Mesenteric fat pad (tissue), 1 donor: ENCODE measurements at regions not wholly inside any gene's neighbourhood (a gene's known extent, or its start where the extent isn't known, plus 50 kb on each side); places are given as distances from the start of the nearest gene placed in this dataset.

Source experiments
- DNase-seq: peaks from one replicate; pipeline ENCODE4 v3.0.0-alpha.2; 2020; ENCODE audit warnings: low spot score
- donor health status: DM: yes; HTN: yes; CAD: no.

DNA sequence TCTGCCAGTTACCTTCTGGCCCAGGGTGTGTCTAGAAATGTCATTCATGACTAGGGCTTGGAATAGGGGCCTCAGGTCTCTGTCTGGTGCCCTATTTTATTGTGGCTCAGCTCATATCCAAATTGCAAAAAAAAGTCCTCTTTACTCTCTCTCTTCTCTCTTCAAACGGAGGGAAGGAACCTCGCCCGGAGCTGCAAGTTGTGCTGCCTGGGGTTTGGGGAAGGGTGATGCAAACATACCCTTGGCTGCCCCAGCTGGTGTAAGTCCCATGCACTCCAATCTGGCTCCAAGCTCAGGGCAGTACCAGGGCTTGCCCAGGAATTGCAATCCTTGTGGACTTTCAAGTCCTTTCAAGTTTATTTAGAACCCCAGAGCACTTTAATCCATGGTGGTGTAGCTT lies 549.6 kb downstream of the PCDH17 start:
- no peak for DNase-seq

DNA sequence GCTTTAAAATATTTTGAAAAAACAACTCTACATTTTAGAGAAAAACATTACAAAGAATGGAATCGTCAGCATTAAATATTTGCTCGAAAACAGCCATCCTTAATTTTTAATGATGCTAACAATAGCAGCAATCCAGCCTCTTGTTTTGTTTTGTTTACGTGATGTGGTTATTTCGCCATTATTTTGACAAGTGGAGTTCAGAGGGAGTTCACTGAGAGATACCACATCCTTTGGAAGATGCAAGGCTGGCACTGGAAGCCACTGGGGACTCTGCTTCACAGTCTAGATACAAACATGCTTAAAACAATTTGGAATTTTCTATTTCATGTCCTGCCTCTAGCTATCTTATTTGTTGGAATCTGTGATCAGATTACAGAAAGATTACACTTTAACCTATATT lies 556.3 kb downstream of the PCDH17 start:
- no peak for DNase-seq

- no peak for DNase-seq
Observed at GRCh38 chr13:58190577-58190976, 559.0 kb downstream of the PCDH17 start.

GRCh38 chr13:58191754-58192153 lies 560.2 kb downstream of the PCDH17 start:
- DNase-seq = no peak

- DNase-seq = no peak
Observed at GRCh38 chr13:58202099-58202498, 570.6 kb downstream of the PCDH17 start.

GRCh38 chr13:58207501-58207900 lies 576.0 kb downstream of the PCDH17 start:
- no peak for DNase-seq

- DNase-seq = no peak
Observed at GRCh38 chr13:58235454-58235853, 603.9 kb downstream of the PCDH17 start.

DNA sequence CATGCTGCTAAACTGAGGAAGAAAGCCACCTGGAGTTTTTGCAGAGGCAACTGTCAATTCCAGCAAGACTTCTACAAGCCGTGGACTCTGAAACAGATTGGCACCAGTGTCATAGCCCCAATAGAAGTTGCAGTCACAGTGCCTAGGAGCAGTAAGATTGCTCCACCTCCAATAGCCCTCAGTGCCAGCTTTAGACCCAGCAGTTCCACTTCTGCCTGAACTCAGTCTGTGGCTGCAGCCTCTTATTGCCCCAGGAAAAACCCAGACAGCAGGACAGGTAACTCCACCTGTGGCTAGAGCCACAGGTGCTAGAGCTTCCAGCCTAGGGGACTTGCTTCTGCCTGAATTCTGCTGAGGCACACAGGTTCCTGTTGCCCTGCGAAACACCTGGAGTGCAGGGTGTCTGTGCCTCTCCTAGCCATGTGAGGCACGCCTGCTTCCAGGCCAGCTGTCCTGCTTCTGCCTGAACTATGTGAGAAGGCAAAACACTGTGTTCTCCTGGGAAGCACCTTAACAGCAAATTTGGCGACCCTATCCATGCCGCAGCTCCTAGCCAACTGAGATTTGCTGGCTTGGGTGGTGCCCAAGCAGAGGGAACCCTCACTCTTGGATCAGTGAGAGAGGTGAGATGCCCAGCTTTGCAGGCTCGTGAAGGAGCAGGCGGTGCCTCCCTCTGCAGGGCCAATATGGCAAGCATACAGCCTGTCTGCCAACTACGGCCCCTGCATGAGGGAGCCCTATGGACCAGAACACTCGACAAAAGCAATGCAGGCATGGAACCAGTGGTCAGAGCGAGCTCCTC lies 607.6 kb downstream of the PCDH17 start:
- DNase-seq = no peak

- DNase-seq = no peak
Observed at GRCh38 chr13:58239774-58240268, 608.3 kb downstream of the PCDH17 start.

GRCh38 chr13:58247080-58247479 lies 615.5 kb downstream of the PCDH17 start:
- DNase-seq = no peak

DNA sequence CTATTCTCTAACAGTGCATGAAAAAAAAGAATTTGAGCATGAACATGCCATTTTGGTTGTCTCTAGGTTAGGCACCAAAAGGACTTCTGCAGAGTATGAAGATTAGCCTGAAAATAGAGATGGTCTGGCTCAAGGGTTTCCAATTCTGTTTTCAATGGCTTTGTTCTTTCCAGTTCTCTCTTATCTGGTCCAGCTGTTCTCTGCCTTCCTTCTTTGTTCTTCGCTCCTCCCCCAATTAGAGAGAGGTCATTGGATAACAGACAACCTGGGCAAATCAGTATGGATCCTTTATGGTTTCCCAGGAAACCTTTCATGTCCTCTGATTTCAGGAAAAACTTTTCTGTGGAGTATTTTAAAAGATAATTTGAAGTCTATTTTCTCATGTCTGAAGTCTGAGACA lies 623.4 kb downstream of the PCDH17 start:
- DNase-seq = no peak

- DNase-seq = no peak
Observed at GRCh38 chr13:58266271-58266670, 634.7 kb downstream of the PCDH17 start.

GRCh38 chr13:58298556-58299135 lies 667.1 kb downstream of the PCDH17 start:
- no peak for DNase-seq

- no peak for DNase-seq
Observed at GRCh38 chr13:58300224-58300623, 668.7 kb downstream of the PCDH17 start.

GRCh38 chr13:58300974-58301681 lies 669.6 kb downstream of the PCDH17 start:
- no peak for DNase-seq

GRCh38 chr13:58302349-58302748 lies 670.8 kb downstream of the PCDH17 start:
- no peak for DNase-seq

- DNase-seq = no peak
Observed at GRCh38 chr13:58306062-58306461, 674.5 kb downstream of the PCDH17 start.

DNA sequence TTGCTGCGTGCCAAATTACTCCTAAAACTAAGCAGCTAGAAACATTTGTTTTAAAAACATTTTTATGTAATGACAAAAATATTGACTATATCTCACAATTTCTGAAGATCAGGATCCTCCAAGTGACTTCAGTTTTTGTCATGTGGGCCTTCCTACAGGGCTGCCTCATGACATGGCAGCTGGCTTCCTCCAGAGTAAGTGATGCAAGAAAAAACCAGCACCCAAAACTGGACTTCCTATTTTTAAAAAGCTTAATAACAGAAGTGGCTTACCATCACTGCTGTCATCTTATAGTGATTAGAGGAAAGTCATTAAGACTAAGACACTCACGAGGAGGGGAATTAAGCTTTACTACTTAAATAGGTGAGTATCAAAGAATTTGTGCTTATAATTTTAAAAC lies 681.7 kb downstream of the PCDH17 start:
- DNase-seq = no peak

DNA sequence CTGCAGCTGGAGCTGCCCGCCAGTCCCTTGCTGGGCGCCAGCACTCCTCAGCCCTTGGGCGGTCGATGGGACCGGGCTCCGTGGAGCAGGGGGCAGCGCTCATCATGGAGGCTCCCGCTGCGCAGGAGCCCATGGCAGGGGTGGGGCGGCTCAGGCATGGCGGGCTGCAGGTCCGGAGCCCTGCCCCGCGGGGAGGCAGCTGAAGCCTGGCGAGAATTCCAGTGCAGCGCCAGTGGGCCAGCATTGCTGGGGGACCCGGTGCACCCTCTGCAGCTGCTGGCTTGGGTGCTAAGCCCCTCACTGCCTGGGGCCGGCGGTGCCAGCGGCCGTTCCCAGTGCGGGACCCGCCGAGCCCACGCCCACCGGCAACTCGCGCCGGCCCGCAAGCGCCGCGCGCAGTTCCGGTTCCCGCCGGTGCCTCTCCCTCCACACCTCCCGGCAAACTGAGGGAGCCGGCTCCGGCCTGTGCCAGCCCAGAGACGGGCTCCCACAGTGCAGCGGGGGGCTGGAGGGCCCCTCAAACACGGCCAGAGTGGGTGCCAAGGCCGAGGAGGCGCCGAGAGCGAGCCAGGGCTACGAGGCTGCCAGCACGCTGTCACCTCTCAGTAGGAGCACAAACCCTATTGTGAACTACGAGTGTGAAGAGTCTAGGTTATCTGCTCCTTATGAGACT lies 687.1 kb downstream of the PCDH17 start:
- DNase-seq = no peak

DNA sequence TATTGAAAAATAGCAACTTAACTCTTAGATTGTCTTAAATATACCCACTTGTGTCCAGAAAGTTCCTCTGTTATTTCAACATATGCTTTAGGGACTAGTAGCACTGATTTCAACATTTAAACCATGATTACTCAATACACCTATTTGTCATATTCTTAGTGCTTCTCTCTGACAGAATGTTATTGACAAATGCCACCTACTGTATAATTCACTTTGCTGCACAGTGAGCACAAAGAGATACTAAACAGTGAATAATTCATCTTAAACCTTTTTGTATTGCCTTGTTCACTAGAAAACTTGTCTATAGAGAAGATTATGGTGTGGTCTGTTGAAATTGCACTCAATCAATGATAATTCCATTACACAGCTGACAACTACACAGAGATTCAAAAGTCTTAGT lies 692.6 kb downstream of the PCDH17 start:
- no peak for DNase-seq

DNA sequence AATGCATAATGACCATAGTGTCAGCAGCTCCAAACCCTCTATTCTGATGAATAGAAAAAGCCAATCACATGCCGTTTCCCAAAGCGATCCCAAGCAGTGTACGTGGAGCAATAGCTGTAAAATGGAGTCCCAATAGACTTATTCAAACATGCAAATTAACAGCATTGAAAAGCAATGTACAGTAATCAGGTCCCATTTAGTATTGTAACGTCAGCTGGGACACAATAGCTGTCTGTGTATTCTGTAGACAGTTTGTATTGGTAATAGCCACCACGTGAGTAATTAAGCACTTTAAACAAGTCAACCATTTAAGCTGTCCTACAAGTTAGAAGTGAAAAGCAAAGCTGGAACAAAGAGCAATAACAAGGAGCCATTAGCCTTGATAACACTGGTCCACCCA lies 698.2 kb downstream of the PCDH17 start:
- DNase-seq = no peak

- DNase-seq = no peak
Observed at GRCh38 chr13:58340895-58341294, 709.4 kb downstream of the PCDH17 start.
